ENCODE measurements at regions not wholly inside any gene's neighbourhood (a gene's known extent, or its start where the extent isn't known, plus 50 kb on each side); places are given as distances from the start of the nearest gene placed in this dataset.

DNA sequence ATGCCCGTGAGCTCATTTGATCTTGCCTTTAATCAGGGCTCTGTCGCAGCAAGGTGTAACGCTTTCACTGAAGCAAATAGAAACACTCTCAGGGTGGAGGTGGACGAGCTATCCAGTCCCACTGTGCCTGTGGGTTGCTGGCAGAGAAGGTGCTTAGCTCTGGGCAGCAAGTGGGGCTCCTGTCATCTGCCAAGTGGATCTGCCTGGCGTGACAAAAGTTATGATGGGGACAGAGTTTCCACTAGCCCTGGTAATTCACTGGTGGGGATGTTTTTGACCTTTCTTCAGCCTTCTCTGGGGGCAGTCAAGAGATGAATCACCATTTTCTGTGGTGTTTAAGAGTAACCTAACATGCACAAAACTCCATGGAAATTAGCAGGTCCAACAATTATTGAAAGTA, 71.3 kb upstream of the EDEM3 start:
- TF ChIP-seq, protein P1, sequence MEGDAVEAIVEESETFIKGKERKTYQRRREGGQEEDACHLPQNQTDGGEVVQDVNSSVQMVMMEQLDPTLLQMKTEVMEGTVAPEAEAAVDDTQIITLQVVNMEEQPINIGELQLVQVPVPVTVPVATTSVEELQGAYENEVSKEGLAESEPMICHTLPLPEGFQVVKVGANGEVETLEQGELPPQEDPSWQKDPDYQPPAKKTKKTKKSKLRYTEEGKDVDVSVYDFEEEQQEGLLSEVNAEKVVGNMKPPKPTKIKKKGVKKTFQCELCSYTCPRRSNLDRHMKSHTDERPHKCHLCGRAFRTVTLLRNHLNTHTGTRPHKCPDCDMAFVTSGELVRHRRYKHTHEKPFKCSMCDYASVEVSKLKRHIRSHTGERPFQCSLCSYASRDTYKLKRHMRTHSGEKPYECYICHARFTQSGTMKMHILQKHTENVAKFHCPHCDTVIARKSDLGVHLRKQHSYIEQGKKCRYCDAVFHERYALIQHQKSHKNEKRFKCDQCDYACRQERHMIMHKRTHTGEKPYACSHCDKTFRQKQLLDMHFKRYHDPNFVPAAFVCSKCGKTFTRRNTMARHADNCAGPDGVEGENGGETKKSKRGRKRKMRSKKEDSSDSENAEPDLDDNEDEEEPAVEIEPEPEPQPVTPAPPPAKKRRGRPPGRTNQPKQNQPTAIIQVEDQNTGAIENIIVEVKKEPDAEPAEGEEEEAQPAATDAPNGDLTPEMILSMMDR (IDR thresholded peaks at IDR 0.05) = no peak
- TF ChIP-seq POLR2A (IDR thresholded peaks at IDR 0.05) = no peak

Measured in prostate gland (tissue), 2 donors.